ENCODE measurements at regions not wholly inside any gene's neighbourhood (a gene's known extent, or its start where the extent isn't known, plus 50 kb on each side); places are given as distances from the start of the nearest gene placed in this dataset.

DNA sequence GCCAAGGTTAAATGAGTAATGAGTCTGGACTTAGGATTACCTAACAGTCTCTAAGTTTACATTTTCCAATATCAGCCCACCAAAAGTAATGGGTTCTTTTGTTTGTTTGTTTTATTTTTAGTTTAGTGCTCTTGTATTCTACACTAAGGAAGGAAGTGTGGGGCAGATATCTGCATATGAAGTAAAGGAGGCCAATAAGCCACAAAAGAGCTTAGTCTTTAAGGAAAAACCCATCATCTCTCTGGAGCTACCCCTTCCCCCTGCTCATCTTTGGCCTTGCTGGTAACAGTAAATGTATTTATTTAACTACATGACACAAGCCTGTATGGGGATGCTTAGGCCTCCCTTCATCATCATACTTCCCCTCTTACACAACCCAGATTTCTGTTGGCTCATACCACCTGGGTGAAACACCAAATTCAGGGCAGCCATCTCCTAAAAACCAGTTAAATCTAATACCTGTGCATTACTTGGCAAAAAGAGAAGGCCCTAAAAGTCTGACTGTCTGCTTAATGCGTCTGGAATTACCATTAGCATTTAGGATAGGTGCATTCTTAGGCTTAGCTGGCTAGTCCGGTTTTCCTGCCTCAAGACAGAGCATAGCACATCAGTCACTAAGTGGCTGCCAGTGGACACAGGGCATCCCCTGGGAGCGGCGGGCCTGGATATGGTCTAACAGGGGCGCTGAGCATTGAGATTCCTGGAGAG lies 96.8 kb upstream of the ADGRL2 start:
- Histone ChIP-seq H3K27me3 (ENCODE audit: insufficient read depth, poor library complexity, severe bottlenecking) (no peaks in the 10 kb centered on the region), H3K27ac (replicated peaks) (no peak overlapping the region), H3K4me3 (replicated peaks; ENCODE audit: insufficient read depth, low read length) (no peak overlapping the region)
- DNase-seq (ENCODE audit: low read depth in 1 of 2, low spot score in 1 of 2): no peak
- TF ChIP-seq POLR2AphosphoS5 (IDR thresholded peaks at IDR 0.05; ENCODE audit: low read depth) (no peak), GABPA (IDR thresholded peaks at IDR 0.05; ENCODE audit: low read depth) (no peak), SPI1 (IDR thresholded peaks at IDR 0.05; ENCODE audit: borderline replicate concordance, low read depth) (no peak)
- TF ChIP-seq, protein P1, sequence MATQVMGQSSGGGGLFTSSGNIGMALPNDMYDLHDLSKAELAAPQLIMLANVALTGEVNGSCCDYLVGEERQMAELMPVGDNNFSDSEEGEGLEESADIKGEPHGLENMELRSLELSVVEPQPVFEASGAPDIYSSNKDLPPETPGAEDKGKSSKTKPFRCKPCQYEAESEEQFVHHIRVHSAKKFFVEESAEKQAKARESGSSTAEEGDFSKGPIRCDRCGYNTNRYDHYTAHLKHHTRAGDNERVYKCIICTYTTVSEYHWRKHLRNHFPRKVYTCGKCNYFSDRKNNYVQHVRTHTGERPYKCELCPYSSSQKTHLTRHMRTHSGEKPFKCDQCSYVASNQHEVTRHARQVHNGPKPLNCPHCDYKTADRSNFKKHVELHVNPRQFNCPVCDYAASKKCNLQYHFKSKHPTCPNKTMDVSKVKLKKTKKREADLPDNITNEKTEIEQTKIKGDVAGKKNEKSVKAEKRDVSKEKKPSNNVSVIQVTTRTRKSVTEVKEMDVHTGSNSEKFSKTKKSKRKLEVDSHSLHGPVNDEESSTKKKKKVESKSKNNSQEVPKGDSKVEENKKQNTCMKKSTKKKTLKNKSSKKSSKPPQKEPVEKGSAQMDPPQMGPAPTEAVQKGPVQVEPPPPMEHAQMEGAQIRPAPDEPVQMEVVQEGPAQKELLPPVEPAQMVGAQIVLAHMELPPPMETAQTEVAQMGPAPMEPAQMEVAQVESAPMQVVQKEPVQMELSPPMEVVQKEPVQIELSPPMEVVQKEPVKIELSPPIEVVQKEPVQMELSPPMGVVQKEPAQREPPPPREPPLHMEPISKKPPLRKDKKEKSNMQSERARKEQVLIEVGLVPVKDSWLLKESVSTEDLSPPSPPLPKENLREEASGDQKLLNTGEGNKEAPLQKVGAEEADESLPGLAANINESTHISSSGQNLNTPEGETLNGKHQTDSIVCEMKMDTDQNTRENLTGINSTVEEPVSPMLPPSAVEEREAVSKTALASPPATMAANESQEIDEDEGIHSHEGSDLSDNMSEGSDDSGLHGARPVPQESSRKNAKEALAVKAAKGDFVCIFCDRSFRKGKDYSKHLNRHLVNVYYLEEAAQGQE (IDR thresholded peaks at IDR 0.05; ENCODE audit: insufficient replicate concordance, low read depth): no peak
- TF ChIP-seq, protein P2, sequence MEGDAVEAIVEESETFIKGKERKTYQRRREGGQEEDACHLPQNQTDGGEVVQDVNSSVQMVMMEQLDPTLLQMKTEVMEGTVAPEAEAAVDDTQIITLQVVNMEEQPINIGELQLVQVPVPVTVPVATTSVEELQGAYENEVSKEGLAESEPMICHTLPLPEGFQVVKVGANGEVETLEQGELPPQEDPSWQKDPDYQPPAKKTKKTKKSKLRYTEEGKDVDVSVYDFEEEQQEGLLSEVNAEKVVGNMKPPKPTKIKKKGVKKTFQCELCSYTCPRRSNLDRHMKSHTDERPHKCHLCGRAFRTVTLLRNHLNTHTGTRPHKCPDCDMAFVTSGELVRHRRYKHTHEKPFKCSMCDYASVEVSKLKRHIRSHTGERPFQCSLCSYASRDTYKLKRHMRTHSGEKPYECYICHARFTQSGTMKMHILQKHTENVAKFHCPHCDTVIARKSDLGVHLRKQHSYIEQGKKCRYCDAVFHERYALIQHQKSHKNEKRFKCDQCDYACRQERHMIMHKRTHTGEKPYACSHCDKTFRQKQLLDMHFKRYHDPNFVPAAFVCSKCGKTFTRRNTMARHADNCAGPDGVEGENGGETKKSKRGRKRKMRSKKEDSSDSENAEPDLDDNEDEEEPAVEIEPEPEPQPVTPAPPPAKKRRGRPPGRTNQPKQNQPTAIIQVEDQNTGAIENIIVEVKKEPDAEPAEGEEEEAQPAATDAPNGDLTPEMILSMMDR (IDR thresholded peaks at IDR 0.05; ENCODE audit: insufficient read depth, low read length): no peak

DNA sequence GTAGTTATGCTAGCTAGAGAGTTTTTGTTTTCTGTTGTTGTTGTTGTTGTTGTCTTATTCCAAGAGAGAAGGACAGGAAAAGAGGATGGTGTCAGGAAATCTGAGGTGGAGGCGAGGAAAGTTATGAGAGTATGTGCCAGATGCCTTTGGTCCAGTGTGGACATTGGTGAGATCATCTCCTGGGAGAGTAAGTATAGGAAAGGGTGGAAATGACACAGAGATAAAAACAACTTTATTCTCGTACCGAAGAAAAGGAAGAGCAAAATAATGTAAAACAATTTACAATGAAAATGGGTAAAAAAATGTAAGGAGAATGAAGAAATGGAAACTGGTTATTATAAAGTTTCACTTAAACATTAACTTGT lies 97.4 kb upstream of the ADGRL2 start:
- H3K27ac ChIP-seq (replicated peaks): no peak overlapping the region

DNA sequence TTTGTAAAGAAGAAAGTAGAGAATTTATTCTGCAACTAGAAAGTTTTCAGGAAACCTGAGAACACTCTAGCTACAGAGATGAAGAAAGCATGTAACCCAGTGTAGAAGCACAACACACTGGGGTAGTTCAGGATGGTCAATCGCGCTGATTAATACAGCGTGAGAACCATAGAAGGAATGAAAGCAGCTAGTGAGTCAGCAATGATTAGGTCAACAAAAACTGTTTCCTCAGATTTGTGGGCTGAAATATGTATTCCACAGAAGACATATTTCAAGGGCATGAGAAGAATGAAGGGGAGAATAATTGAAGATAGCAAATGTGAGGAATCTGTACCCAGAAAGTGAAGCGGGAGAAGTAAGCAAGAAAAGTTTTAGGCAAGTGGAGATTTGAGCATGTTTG lies 97.8 kb upstream of the ADGRL2 start:
- no peak for DNase-seq (ENCODE audit: low read depth in 1 of 2, low spot score in 1 of 2)
- Histone ChIP-seq H3K27ac (replicated peaks) (no peak overlapping the region), H3K27me3 (ENCODE audit: insufficient read depth, poor library complexity, severe bottlenecking) (no peaks in the 10 kb centered on the region), H3K4me3 (replicated peaks; ENCODE audit: insufficient read depth, low read length) (no peak overlapping the region)
- no peak for TF ChIP-seq SPI1 (IDR thresholded peaks at IDR 0.05; ENCODE audit: borderline replicate concordance, low read depth)
- TF ChIP-seq, protein P2 (IDR thresholded peaks at IDR 0.05; ENCODE audit: insufficient read depth, low read length): no peak
- TF ChIP-seq, protein P1 (IDR thresholded peaks at IDR 0.05; ENCODE audit: insufficient replicate concordance, low read depth): no peak
- TF ChIP-seq GABPA (IDR thresholded peaks at IDR 0.05; ENCODE audit: low read depth): no peak
- TF ChIP-seq POLR2AphosphoS5 (IDR thresholded peaks at IDR 0.05; ENCODE audit: low read depth): no peak

More for the DNA sequence above, 97.4 kb upstream of the ADGRL2 start:
- TF ChIP-seq SPI1 (IDR thresholded peaks at IDR 0.05; ENCODE audit: borderline replicate concordance, low read depth) (no peak), POLR2AphosphoS5 (IDR thresholded peaks at IDR 0.05; ENCODE audit: low read depth) (no peak), GABPA (IDR thresholded peaks at IDR 0.05; ENCODE audit: low read depth) (no peak)
- TF ChIP-seq, protein P2 (IDR thresholded peaks at IDR 0.05; ENCODE audit: insufficient read depth, low read length): no peak
- TF ChIP-seq, protein P1 (IDR thresholded peaks at IDR 0.05; ENCODE audit: insufficient replicate concordance, low read depth): no peak
- Histone ChIP-seq H3K27me3 (ENCODE audit: insufficient read depth, poor library complexity, severe bottlenecking) (no peaks in the 10 kb centered on the region), H3K4me3 (replicated peaks; ENCODE audit: insufficient read depth, low read length) (no peak overlapping the region)
- no peak for DNase-seq (ENCODE audit: low read depth in 1 of 2, low spot score in 1 of 2)
